Transverse colon (tissue), 4 donors: ENCODE measurements at regions not wholly inside any gene's neighbourhood (a gene's known extent, or its start where the extent isn't known, plus 50 kb on each side); places are given as distances from the start of the nearest gene placed in this dataset.

ENCODE experiments used
- EP300 ChIP-seq: sonication (generic); formaldehyde crosslinking; IDR thresholded peaks from one replicate; pipeline ENCODE4 v1.6.1; 2017; ENCODE audit warnings: antibody characterized with exemption, low read depth
- POLR2A ChIP-seq: fragments of 450-650 bp; IDR thresholded peaks from one replicate; pipeline ENCODE4 v1.6.1; 2016; ENCODE audit warnings: antibody characterized with exemption, mild to moderate bottlenecking, moderate library complexity
- POLR2AphosphoS5 ChIP-seq, 3 donors: sonication (generic); formaldehyde crosslinking; IDR thresholded peaks; one replicate each; pipeline ENCODE4 v1.6.1; 2016; ENCODE audit warnings: antibody characterized with exemption in 3 of 3
- TF ChIP-seq, protein P1 (sequence below), 5 experiments: fragments of 200-600 bp in 3 of 5; fragments of 450-650 bp in 2 of 5; sonication (generic) in 3 of 5; IDR thresholded peaks; 1 replicate in 2 of 5; 2 replicates in 3 of 5; pipeline ENCODE4 v1.5.1; 2016 to 2017; ENCODE audit warnings: antibody characterized with exemption in 5 of 5, inconsistent platforms in 3 of 5, mild to moderate bottlenecking in 2 of 5, moderate library complexity in 1 of 5

GRCh38 chr6:21676769-21677168, 83.2 kb downstream of the SOX4 start:
- TF ChIP-seq, protein P1, sequence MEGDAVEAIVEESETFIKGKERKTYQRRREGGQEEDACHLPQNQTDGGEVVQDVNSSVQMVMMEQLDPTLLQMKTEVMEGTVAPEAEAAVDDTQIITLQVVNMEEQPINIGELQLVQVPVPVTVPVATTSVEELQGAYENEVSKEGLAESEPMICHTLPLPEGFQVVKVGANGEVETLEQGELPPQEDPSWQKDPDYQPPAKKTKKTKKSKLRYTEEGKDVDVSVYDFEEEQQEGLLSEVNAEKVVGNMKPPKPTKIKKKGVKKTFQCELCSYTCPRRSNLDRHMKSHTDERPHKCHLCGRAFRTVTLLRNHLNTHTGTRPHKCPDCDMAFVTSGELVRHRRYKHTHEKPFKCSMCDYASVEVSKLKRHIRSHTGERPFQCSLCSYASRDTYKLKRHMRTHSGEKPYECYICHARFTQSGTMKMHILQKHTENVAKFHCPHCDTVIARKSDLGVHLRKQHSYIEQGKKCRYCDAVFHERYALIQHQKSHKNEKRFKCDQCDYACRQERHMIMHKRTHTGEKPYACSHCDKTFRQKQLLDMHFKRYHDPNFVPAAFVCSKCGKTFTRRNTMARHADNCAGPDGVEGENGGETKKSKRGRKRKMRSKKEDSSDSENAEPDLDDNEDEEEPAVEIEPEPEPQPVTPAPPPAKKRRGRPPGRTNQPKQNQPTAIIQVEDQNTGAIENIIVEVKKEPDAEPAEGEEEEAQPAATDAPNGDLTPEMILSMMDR (IDR thresholded peaks at IDR 0.05), result no peak
- TF ChIP-seq POLR2AphosphoS5 (IDR thresholded peaks at IDR 0.05) (no peak), POLR2A (no peak), EP300 (no peak)
